Endothelial cell (in vitro differentiated cells): ENCODE measurements at regions not wholly inside any gene's neighbourhood (a gene's known extent, or its start where the extent isn't known, plus 50 kb on each side); places are given as distances from the start of the nearest gene placed in this dataset.

ENCODE experiments used
- DNase-seq: peaks from one replicate; pipeline ENCODE4 v3.0.0; 2021; ENCODE audit warnings: low spot score
- H3K27ac Mint-ChIP-seq: one replicate; pipeline ENCODE4 v1.8.0; 2021; ENCODE audit warnings: mixed read lengths, inconsistent platforms; ENCODE audit not compliant: unreplicated experiment
- H3K27me3 Mint-ChIP-seq: one replicate; pipeline ENCODE4 v1.8.0; 2021; ENCODE audit warnings: mild to moderate bottlenecking, moderate library complexity, mixed read lengths, inconsistent platforms; ENCODE audit not compliant: unreplicated experiment
- H3K36me3 Mint-ChIP-seq: one replicate; pipeline ENCODE4 v1.8.0; 2021; ENCODE audit warnings: mild to moderate bottlenecking, low read depth, mixed read lengths, inconsistent platforms; ENCODE audit not compliant: unreplicated experiment
- H3K4me1 Mint-ChIP-seq: one replicate; pipeline ENCODE4 v1.8.0; 2021; ENCODE audit warnings: mild to moderate bottlenecking, mixed read lengths, inconsistent platforms; ENCODE audit not compliant: unreplicated experiment
- H3K4me3 Mint-ChIP-seq: one replicate; pipeline ENCODE4 v1.8.0; 2021; ENCODE audit warnings: mild to moderate bottlenecking, mixed read lengths, inconsistent platforms; ENCODE audit not compliant: unreplicated experiment
- H3K9me3 Mint-ChIP-seq: one replicate; pipeline ENCODE4 v1.8.0; 2021; ENCODE audit warnings: mixed read lengths, inconsistent platforms; ENCODE audit not compliant: unreplicated experiment
- CTCF ChIP-seq: fragments of 200-600 bp; sonication (generic); IDR thresholded peaks from one replicate; pipeline ENCODE4 v1.5.0; 2021; ENCODE audit warnings: antibody characterized with exemption; ENCODE audit not compliant: unreplicated experiment

GRCh38 chr6:126570507-126570906 is 230.6 kb downstream of the CENPW start:
- no peak overlapping the region for H3K4me3 Mint-ChIP-seq
- H3K4me1 Mint-ChIP-seq, result no peaks in the 10 kb centered on the region
- no peaks in the 10 kb centered on the region for H3K36me3 Mint-ChIP-seq
- H3K27me3 Mint-ChIP-seq, result no peaks in the 10 kb centered on the region
- no peak for DNase-seq
- no peaks in the 10 kb centered on the region for H3K9me3 Mint-ChIP-seq
- no peak for TF ChIP-seq CTCF
- H3K27ac Mint-ChIP-seq, result no peak overlapping the region

- H3K27me3 Mint-ChIP-seq, result no peaks in the 10 kb centered on the region
- DNase-seq, result no peak
- no peak for TF ChIP-seq CTCF
- no peaks in the 10 kb centered on the region for H3K9me3 Mint-ChIP-seq
- H3K27ac Mint-ChIP-seq, result no peak overlapping the region
- no peaks in the 10 kb centered on the region for H3K4me1 Mint-ChIP-seq
- H3K36me3 Mint-ChIP-seq, result no peaks in the 10 kb centered on the region
- H3K4me3 Mint-ChIP-seq, result no peak overlapping the region
Measured at GRCh38 chr6:126574301-126574700, 234.4 kb downstream of the CENPW start.

GRCh38 chr6:126581316-126581715 is 241.4 kb downstream of the CENPW start:
- no peak for TF ChIP-seq CTCF
- no peak for DNase-seq
- no peak overlapping the region for H3K4me3 Mint-ChIP-seq
- no peaks in the 10 kb centered on the region for H3K4me1 Mint-ChIP-seq
- no peak overlapping the region for H3K27ac Mint-ChIP-seq
- H3K9me3 Mint-ChIP-seq, result no peaks in the 10 kb centered on the region
- no peaks in the 10 kb centered on the region for H3K27me3 Mint-ChIP-seq
- H3K36me3 Mint-ChIP-seq, result no peaks in the 10 kb centered on the region

GRCh38 chr6:126600258-126600916 is 260.5 kb downstream of the CENPW start:
- Mint-ChIP-seq H3K27me3 (peaks cover 4% of the 10 kb centered on the region), H3K36me3 (no peaks in the 10 kb centered on the region), H3K4me1 (no peaks in the 10 kb centered on the region), H3K27ac (no peak overlapping the region), H3K4me3 (no peak overlapping the region), H3K9me3 (no peaks in the 10 kb centered on the region)
- TF ChIP-seq CTCF, result no peak
- no peak for DNase-seq

- Mint-ChIP-seq H3K4me3 (no peak overlapping the region), H3K27ac (no peak overlapping the region), H3K4me1 (no peaks in the 10 kb centered on the region), H3K36me3 (no peaks in the 10 kb centered on the region), H3K27me3 (peaks cover 2% of the 10 kb centered on the region), H3K9me3 (no peaks in the 10 kb centered on the region)
- TF ChIP-seq CTCF, result no peak
- DNase-seq, result no peak
Measured at GRCh38 chr6:126603410-126603809, 263.5 kb downstream of the CENPW start.
